ENCODE measurements at regions not wholly inside any gene's neighbourhood (a gene's known extent, or its start where the extent isn't known, plus 50 kb on each side); places are given as distances from the start of the nearest gene placed in this dataset.
"Not testable (repeated sequence)": the region's sequence is repeated elsewhere in the genome, so short reads cannot be mapped to it uniquely, and the experiment has no call there.

DNA sequence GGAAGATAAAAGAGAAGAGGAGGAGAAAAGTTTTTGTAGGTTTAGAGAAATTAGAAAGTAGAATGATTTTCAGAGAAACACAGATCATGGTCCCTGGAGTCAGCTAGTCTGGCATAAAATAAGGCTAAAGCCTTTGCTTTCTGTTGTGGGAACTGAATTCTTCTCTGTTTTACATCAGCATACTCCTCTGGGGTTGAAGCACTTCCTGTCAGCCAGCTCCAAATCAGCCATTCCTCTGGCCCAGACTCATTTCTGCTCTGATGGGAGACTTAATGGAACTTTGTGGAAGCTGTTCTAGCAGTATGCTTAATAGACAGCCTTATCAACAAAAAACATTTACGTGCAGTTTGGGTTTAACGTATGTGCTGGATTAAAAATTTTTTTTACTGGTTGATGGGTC lies 143.2 kb downstream of the HMHB1 start:
- Mint-ChIP-seq H3K27me3 (peaks cover 2% of the 10 kb centered on the region), H3K27ac (no peak overlapping the region), H3K9me3 (peaks cover 0 to 3% (median 1%) of the 10 kb centered on the region in 3 donors), H3K36me3 (peaks cover 2% of the 10 kb centered on the region), H3K4me3 (peak overlapping the region in 1 of 4 donors; percentile 13), H3K4me1 (no peaks in the 10 kb centered on the region)

DNA sequence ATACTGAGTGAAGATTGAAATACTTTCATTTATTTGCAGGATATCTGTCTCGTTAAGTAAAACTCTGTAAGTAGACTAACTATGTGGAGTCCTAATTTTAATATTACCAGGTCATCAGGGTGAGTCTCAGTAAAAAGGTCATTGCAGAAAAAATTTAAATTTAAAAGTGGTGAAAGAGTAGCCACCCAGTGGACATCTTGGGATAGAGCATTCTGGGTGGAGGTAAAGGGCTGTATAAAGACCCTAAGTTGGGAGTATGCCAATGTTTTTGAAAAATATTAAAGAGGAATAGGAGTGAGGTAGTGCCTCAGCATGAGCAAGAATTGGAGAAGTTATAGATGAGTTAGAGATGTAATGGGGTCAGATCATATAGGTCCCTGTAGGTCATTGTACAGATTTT lies 145.5 kb downstream of the HMHB1 start:
- H3K9me3 Mint-ChIP-seq: peaks cover 0 to 1% (median 0%) of the 10 kb centered on the region in 3 donors
- H3K27ac Mint-ChIP-seq: no peak overlapping the region
- H3K36me3 Mint-ChIP-seq: no peaks in the 10 kb centered on the region
- no peak overlapping the region for H3K4me3 Mint-ChIP-seq
- H3K4me1 Mint-ChIP-seq: no peaks in the 10 kb centered on the region
- peaks cover 2% of the 10 kb centered on the region for H3K27me3 Mint-ChIP-seq

GRCh38 chr5:143962201-143962600 lies 150.2 kb downstream of the HMHB1 start:
- H3K9me3 Mint-ChIP-seq: no peaks in the 10 kb centered on the region
- no peaks in the 10 kb centered on the region for H3K36me3 Mint-ChIP-seq
- no peak overlapping the region for H3K27ac Mint-ChIP-seq
- H3K4me1 Mint-ChIP-seq: peaks cover 0 to 2% (median 0%) of the 10 kb centered on the region in 3 donors
- H3K4me3 Mint-ChIP-seq: no peak overlapping the region
- H3K27me3 Mint-ChIP-seq: no peaks in the 10 kb centered on the region

DNA sequence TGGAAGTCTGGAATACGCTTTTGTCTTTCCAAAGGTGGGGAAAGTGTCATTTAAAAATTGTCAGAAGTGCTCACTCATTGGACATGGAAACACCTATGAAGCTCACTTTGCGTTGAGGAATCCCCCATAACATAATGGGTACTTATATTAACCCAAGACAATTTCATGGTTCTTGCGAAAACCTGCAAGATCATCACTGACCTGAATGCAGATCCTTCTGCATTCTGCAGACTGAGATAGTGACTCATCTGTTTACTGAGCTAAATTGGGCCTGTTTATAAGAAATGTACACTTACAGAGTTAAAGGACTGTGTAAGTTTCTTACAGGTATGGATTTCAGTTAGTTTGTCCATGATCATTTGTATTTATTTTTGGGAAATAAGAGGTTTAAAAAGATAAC lies 153.0 kb downstream of the HMHB1 start:
- Mint-ChIP-seq H3K4me3 (no peak overlapping the region), H3K36me3 (no peaks in the 10 kb centered on the region), H3K4me1 (peaks cover 0 to 2% (median 0%) of the 10 kb centered on the region in 3 donors), H3K9me3 (no peaks in the 10 kb centered on the region), H3K27me3 (no peaks in the 10 kb centered on the region), H3K27ac (no peak overlapping the region)

DNA sequence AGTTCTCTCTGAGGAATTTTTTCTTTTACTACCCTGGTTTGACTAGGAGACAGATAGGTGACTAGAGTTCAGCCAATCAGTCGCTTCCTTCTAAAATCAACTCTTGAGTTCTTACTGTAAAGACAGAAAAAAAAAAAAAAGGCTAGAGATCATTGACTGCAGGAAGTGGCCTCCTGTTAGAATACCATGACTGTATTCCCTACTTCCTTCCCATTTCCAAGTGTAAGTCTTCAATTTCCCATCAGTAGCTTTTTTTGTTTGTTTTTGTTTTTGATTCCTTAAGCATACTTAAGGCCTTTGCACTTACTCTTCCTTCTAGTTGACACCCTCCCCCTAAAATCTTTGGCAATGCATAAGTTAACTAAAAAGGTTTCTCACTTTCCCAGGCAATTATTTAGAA lies 154.3 kb downstream of the HMHB1 start:
- Mint-ChIP-seq H3K4me3 (no peak overlapping the region), H3K9me3 (no peaks in the 10 kb centered on the region), H3K4me1 (peaks cover 0 to 2% (median 0%) of the 10 kb centered on the region in 3 donors), H3K27me3 (no peaks in the 10 kb centered on the region), H3K27ac (no peak overlapping the region), H3K36me3 (no peaks in the 10 kb centered on the region)

GRCh38 chr5:143968071-143968878 lies 156.3 kb downstream of the HMHB1 start:
- Mint-ChIP-seq H3K9me3 (no peaks in the 10 kb centered on the region), H3K36me3 (no peaks in the 10 kb centered on the region), H3K4me1 (peaks cover 2 to 12% (median 8%) of the 10 kb centered on the region in 3 donors), H3K4me3 (no peak overlapping the region), H3K27me3 (no peaks in the 10 kb centered on the region), H3K27ac (no peak overlapping the region)

DNA sequence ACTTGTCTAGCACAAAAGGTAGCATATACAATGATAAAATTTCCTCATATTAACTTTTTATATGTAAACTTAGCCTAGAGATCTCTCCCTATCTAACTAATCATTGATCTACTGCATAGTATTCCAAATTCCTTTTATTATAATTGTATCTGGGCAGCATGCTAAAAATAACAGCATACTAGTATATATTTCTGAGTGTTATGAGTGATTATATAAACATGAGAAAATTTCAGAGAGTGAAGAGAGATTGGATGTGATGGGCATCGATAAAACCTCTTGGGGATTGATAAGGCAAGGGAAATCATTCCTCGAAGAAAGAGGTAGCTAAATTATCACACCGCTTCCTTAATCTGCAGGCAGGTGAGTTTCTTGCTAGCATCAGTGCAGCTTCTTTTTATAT lies 158.2 kb downstream of the HMHB1 start:
- Mint-ChIP-seq H3K27ac (no peak overlapping the region), H3K4me3 (no peak overlapping the region), H3K4me1 (peaks cover 2 to 16% (median 14%) of the 10 kb centered on the region in 3 donors), H3K27me3 (peaks cover 1% of the 10 kb centered on the region), H3K36me3 (no peaks in the 10 kb centered on the region), H3K9me3 (no peaks in the 10 kb centered on the region)

DNA sequence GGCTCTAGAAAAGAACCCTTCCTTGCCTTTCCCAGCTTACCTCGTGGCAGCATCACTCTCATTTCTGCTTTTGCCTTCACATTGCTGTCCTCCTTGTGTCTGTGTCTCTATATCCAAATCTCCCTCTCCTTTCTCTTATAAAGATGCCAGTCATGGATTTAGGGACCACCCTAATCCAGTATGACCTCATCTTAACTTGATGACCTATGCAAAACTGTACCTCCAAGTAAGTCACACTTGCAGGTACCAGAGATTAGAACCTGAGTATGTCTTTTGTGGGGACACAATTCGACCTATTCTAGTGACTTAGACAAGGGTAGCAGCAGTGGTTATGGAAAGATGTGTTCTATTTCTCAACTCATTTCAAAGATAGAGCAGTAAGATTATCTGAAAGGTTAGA lies 160.1 kb downstream of the HMHB1 start:
- no peak overlapping the region for H3K4me3 Mint-ChIP-seq
- no peaks in the 10 kb centered on the region for H3K9me3 Mint-ChIP-seq
- H3K36me3 Mint-ChIP-seq: no peaks in the 10 kb centered on the region
- H3K4me1 Mint-ChIP-seq: peaks cover 2 to 16% (median 14%) of the 10 kb centered on the region in 3 donors
- H3K27ac Mint-ChIP-seq: no peak overlapping the region
- H3K27me3 Mint-ChIP-seq: peaks cover 1% of the 10 kb centered on the region

GRCh38 chr5:143976055-143976454 lies 164.1 kb downstream of the HMHB1 start:
- H3K27me3 Mint-ChIP-seq: peaks cover 1% of the 10 kb centered on the region
- peaks cover 2 to 16% (median 14%) of the 10 kb centered on the region in 3 donors for H3K4me1 Mint-ChIP-seq
- no peak overlapping the region for H3K27ac Mint-ChIP-seq
- H3K4me3 Mint-ChIP-seq: no peak overlapping the region
- no peaks in the 10 kb centered on the region for H3K36me3 Mint-ChIP-seq
- H3K9me3 Mint-ChIP-seq: no peaks in the 10 kb centered on the region

GRCh38 chr5:143977891-143978461 lies 166.0 kb downstream of the HMHB1 start:
- no peaks in the 10 kb centered on the region for H3K36me3 Mint-ChIP-seq
- H3K27me3 Mint-ChIP-seq: peaks cover 1% of the 10 kb centered on the region
- no peak overlapping the region for H3K4me3 Mint-ChIP-seq
- H3K27ac Mint-ChIP-seq: no peak overlapping the region
- H3K9me3 Mint-ChIP-seq: peaks cover 0 to 2% (median 0%) of the 10 kb centered on the region in 3 donors
- peaks cover under 1 to 8% (median 5%) of the 10 kb centered on the region in 3 donors for H3K4me1 Mint-ChIP-seq

DNA sequence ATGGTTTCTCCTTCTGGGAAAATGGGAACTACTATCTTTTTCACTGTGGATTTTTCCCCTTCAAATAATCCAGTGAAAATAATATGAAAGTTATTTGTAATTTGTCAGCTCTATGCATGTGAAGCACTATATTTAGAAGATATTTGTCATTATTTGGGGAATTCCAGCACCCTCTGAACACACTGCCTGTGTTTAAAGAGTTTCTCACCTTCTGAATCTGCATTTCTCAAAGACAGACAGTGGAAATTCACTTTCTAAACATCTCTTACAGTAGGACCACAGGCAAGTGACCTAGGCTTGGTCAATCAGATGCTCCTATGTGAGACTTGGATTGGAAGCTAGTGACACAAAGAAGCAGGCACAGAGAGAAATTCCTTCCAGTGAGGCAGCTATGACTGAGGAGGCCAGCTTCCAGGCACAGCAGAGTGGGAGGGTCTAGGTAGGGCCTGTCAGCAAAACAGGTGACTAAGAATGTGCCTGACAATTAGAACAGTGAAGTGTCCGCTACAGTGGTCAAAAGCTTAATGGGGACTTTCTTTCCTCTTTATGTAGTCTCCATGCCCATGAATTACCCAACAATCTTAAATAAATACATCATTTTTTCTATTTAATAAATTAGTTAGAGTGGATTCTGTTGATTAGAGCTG lies 167.2 kb downstream of the HMHB1 start:
- H3K4me3 Mint-ChIP-seq: no peak overlapping the region
- H3K9me3 Mint-ChIP-seq: peaks cover 0 to 2% (median 0%) of the 10 kb centered on the region in 3 donors

DNA sequence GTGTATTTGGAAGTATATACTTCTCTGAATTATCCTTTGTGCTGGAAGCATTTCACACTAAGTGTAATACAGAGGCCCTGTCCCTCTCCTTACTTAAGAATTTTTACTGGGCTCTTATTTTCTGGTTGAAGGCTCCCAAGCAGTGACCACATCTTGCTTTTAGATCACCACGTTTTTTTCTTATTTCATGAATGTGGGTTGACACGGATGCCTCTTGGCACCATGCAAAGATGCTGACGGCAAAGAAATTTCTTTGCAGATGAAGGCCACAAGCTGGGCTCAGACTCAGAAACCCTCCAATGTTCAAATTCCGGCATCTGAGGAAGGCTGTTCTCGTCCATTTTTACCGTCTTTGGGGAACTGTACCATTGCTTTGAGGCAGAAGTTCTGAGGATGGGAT lies 168.5 kb downstream of the HMHB1 start:
- H3K27me3 Mint-ChIP-seq: no peaks in the 10 kb centered on the region
- peaks cover 0 to 3% (median 0%) of the 10 kb centered on the region in 3 donors for H3K9me3 Mint-ChIP-seq
- H3K4me3 Mint-ChIP-seq: no peak overlapping the region
- no peak overlapping the region for H3K27ac Mint-ChIP-seq
- H3K36me3 Mint-ChIP-seq: no peaks in the 10 kb centered on the region
- no peaks in the 10 kb centered on the region for H3K4me1 Mint-ChIP-seq

More for the DNA sequence above, 167.2 kb downstream of the HMHB1 start:
- Mint-ChIP-seq H3K27ac (no peak overlapping the region), H3K36me3 (no peaks in the 10 kb centered on the region), H3K4me1 (peaks cover 0 to 3% (median 3%) of the 10 kb centered on the region in 3 donors), H3K27me3 (no peaks in the 10 kb centered on the region)

DNA sequence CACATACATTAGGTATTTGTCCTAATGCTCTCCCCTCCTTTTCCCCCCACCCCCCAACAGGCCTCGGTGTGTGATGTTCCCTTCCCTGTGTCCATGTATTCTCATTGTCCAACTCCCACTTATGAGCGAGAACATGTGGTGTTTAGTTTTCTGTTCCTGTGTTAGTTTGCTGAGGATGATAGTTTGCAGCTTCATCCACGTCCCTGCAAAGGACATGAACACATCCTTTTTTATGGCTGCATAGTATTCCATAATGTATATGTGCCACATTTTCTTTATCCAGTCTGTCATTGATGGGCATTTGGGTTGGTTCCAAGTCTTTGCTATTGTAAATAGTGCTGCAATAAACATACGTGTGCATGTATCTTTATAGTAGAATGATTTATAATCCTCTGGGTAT lies 171.0 kb downstream of the HMHB1 start:
- not testable (repeated sequence) for H3K9me3 Mint-ChIP-seq, H3K4me1 Mint-ChIP-seq, H3K4me3 Mint-ChIP-seq, H3K36me3 Mint-ChIP-seq, H3K27me3 Mint-ChIP-seq, H3K27ac Mint-ChIP-seq

DNA sequence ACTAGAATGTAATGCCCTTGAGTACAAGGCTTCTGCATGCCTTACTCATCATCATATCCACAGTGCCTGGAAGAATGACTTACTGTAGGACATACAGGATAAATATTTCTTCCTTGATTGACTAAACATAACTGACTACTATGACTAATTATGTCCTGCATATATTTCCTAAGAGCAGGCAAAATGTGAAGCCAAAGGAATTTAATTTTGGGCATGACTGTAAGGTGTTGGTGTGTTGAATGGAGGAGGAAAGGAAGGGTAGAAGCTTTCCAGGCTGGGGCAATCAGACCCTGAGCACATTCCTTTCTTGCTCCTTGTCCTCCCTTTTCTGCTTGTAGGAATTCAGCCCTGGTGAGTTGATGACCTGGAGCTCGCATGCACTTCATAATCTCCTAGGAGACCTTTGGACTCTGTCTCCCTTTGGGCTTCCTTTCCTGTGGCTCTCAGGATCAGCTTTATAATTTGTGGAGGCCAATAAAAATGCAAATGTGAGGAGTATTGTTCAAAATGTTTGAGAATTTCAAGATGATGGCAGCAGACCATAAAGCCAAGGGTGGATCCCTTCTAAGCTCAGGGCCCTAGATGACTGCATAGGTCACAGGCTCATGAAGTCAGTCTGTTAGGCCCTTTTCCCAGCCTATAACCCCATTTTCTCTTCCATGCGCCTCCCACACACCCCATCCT lies 174.0 kb downstream of the HMHB1 start:
- H3K36me3 Mint-ChIP-seq: no peaks in the 10 kb centered on the region
- H3K27ac Mint-ChIP-seq: no peak overlapping the region
- peaks cover 2% of the 10 kb centered on the region for H3K27me3 Mint-ChIP-seq
- peaks cover 3 to 6% (median 6%) of the 10 kb centered on the region in 3 donors for H3K4me1 Mint-ChIP-seq
- no peak overlapping the region for H3K4me3 Mint-ChIP-seq
- peaks cover 0 to 4% (median 0%) of the 10 kb centered on the region in 3 donors for H3K9me3 Mint-ChIP-seq
